Fibroblast of lung (primary cell): ENCODE measurements at regions not wholly inside any gene's neighbourhood (a gene's known extent, or its start where the extent isn't known, plus 50 kb on each side); places are given as distances from the start of the nearest gene placed in this dataset.

Source experiments
- DNase-seq, 2 donors: peaks; one replicate each; pipeline versions ENCODE4 v3.0.0 to v3.0.0-alpha.2; 2010; ENCODE audit warnings: low read depth in 2 of 2
- H2AFZ ChIP-seq: 2 replicates; pipeline ENCODE4 v1.5.1; 2012; ENCODE audit warnings: low read length, control low read depth, inconsistent platforms
- H3K27ac ChIP-seq: 2 replicates; pipeline ENCODE4 v1.5.1; 2011; ENCODE audit warnings: low read length, control low read depth; ENCODE audit not compliant: insufficient read depth
- H3K27me3 ChIP-seq: 2 replicates; pipeline ENCODE4 v1.5.1; 2011; ENCODE audit warnings: mild to moderate bottlenecking, low read length; ENCODE audit not compliant: control insufficient read depth, insufficient read depth
- H3K36me3 ChIP-seq: 2 replicates; pipeline ENCODE4 v1.5.1; 2011; ENCODE audit warnings: low read length; ENCODE audit not compliant: control insufficient read depth, insufficient read depth
- H3K4me1 ChIP-seq: 2 replicates; pipeline ENCODE4 v1.5.1; 2011; ENCODE audit warnings: low read length; ENCODE audit not compliant: control insufficient read depth, insufficient read depth; ENCODE audit errors: extremely low read depth
- H3K4me2 ChIP-seq: 2 replicates; pipeline ENCODE4 v1.5.1; 2011; ENCODE audit warnings: low read length, control low read depth; ENCODE audit not compliant: insufficient read depth; ENCODE audit errors: extremely low read depth
- H3K4me3 ChIP-seq, 4 experiments: fragments of 200-600 bp in 1 of 4; sonication (generic) in 1 of 4; replicated peaks in 1 of 4; 2 replicates each; pipeline ENCODE4 v1.5.1; 2011 to 2016; ENCODE audit warnings: low read length in 4 of 4, low read depth in 3 of 4, mild to moderate bottlenecking in 3 of 4, control low read depth in 2 of 4, inconsistent platforms in 1 of 4, mixed read lengths in 1 of 4; ENCODE audit not compliant: insufficient read depth in 1 of 4; ENCODE audit errors: control extremely low read depth in 1 of 4
- H3K79me2 ChIP-seq: 2 replicates; pipeline ENCODE4 v1.5.1; 2012; ENCODE audit warnings: mild to moderate bottlenecking, low read length, inconsistent platforms; ENCODE audit not compliant: control insufficient read depth, insufficient read depth
- H3K9ac ChIP-seq: 2 replicates; pipeline ENCODE4 v1.5.1; 2011; ENCODE audit warnings: mild to moderate bottlenecking, low read length, control low read depth; ENCODE audit not compliant: insufficient read depth
- H3K9me3 ChIP-seq: 2 replicates; pipeline ENCODE4 v1.5.1; 2012; ENCODE audit warnings: low read depth, low read length; ENCODE audit not compliant: control insufficient read depth, insufficient read depth
- H4K20me1 ChIP-seq: 2 replicates; pipeline ENCODE4 v1.5.1; 2011; ENCODE audit warnings: low read length; ENCODE audit not compliant: control insufficient read depth, insufficient read depth; ENCODE audit errors: extremely low read depth
- CTCF ChIP-seq, 2 donors: IDR thresholded peaks in 1 of 2; conservative IDR thresholded peaks in 1 of 2; 1 replicate in 1 of 2; 2 replicates in 1 of 2; pipeline ENCODE4 v1.5.1; 2011 to 2012; ENCODE audit warnings: low read length in 2 of 2, control low read depth in 1 of 2, inconsistent platforms in 1 of 2, low read depth in 1 of 2, mild to moderate bottlenecking in 1 of 2
- EZH2 ChIP-seq: IDR thresholded peaks from 2 replicates; pipeline ENCODE4 v1.5.1; 2012; ENCODE audit warnings: low read length, control low read depth, mild to moderate bottlenecking; ENCODE audit errors: missing control alignments

- no peak overlapping the region for H3K9ac ChIP-seq
- no peak overlapping the region for H3K4me3 ChIP-seq
- no peaks in the 10 kb centered on the region for H3K27me3 ChIP-seq
- H3K4me1 ChIP-seq, result no peaks in the 10 kb centered on the region
- H3K36me3 ChIP-seq, result no peaks in the 10 kb centered on the region
- no peak for DNase-seq
- H4K20me1 ChIP-seq, result no peaks in the 10 kb centered on the region
- H3K27ac ChIP-seq, result no peak overlapping the region
- H3K9me3 ChIP-seq, result no peaks in the 10 kb centered on the region
- H3K79me2 ChIP-seq, result no peaks in the 10 kb centered on the region
- H2AFZ ChIP-seq, result no peak overlapping the region
- H3K4me2 ChIP-seq, result no peak overlapping the region
- TF ChIP-seq EZH2, result no peak
- no peak for TF ChIP-seq CTCF (conservative IDR thresholded peaks at IDR 0.05 in 1 of 2, IDR thresholded peaks at IDR 0.05 in 1 of 2; ENCODE audit: low read depth in 1 of 2, low read length in 2 of 2)
Measured at GRCh38 chr21:29228306-29228705, 70.4 kb upstream of the BACH1 start.

- no peaks in the 10 kb centered on the region for H4K20me1 ChIP-seq
Measured at GRCh38 chr21:29230551-29231261, 68.0 kb upstream of the BACH1 start.

GRCh38 chr21:29231756-29232529, 66.8 kb upstream of the BACH1 start:
- H4K20me1 ChIP-seq, result no peaks in the 10 kb centered on the region
- no peaks in the 10 kb centered on the region for H3K36me3 ChIP-seq
- H3K79me2 ChIP-seq, result no peaks in the 10 kb centered on the region
- DNase-seq, result no peak
- no peak overlapping the region for H3K9ac ChIP-seq
- no peaks in the 10 kb centered on the region for H3K27me3 ChIP-seq
- H3K4me2 ChIP-seq, result no peak overlapping the region
- no peak overlapping the region for H3K4me3 ChIP-seq
- no peak overlapping the region for H3K27ac ChIP-seq
- TF ChIP-seq CTCF (conservative IDR thresholded peaks at IDR 0.05 in 1 of 2, IDR thresholded peaks at IDR 0.05 in 1 of 2; ENCODE audit: low read depth in 1 of 2, low read length in 2 of 2) (no peak), EZH2 (no peak)
- no peaks in the 10 kb centered on the region for H3K9me3 ChIP-seq
- no peaks in the 10 kb centered on the region for H3K4me1 ChIP-seq
- H2AFZ ChIP-seq, result no peak overlapping the region

More at GRCh38 chr21:29230551-29231261, 68.0 kb upstream of the BACH1 start:
- H3K79me2 ChIP-seq, result no peaks in the 10 kb centered on the region
- H3K4me1 ChIP-seq, result no peaks in the 10 kb centered on the region
- no peaks in the 10 kb centered on the region for H3K27me3 ChIP-seq
- no peak overlapping the region for H3K27ac ChIP-seq
- no peak overlapping the region for H3K4me3 ChIP-seq
- no peak overlapping the region for H2AFZ ChIP-seq
- H3K36me3 ChIP-seq, result no peaks in the 10 kb centered on the region
- H3K4me2 ChIP-seq, result no peak overlapping the region
- no peak overlapping the region for H3K9ac ChIP-seq
- DNase-seq, result peak; percentile 46 to 64
- TF ChIP-seq EZH2, result no peak
- no peaks in the 10 kb centered on the region for H3K9me3 ChIP-seq
